Fibroblast of skin of right quadriceps (primary cell): ENCODE measurements at regions not wholly inside any gene's neighbourhood (a gene's known extent, or its start where the extent isn't known, plus 50 kb on each side); places are given as distances from the start of the nearest gene placed in this dataset.
"Not testable (repeated sequence)": the region's sequence is repeated elsewhere in the genome, so short reads cannot be mapped to it uniquely, and the experiment has no call there.

Source experiments
- DNase-seq: peaks from one replicate; pipeline ENCODE4 v3.0.0-alpha.2; 2013

DNA sequence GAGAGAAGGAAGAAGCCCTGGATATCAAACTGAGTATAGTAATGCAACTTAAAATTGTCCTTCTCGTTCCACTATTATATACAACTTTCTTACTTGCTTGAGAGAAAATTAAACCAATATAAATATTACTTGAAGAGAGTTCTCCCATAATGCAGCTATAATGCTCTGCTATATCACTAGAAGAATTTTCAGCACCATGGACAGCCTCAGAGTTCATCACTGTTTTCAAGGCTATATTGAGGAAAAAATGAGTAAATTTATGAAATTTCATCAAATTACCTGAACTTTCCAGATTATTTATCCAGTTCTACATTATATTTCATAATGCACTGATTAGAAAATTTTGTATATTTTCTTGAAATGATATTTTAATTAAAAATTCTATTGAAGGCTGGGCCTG lies 1053.5 kb upstream of the FAM98A start:
- no peak for DNase-seq

DNA sequence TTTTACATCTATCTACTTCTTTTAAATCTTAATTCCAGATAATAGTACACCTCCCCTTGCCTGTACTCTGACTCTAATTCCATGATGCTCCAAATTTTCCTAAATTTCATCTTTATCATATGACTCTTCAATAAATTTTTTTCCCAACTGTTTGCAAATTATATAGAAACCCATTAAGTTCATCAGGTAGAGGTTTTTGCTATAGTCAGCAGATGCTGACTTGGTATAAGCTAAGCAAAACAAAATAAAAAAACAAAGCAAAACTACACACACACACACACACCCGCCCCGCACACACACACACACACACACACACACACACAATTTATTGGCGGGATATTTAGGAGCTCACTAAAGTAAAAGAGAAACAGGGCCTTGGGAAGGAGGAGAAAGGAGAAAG lies 1047.8 kb upstream of the FAM98A start:
- DNase-seq, result no peak

DNA sequence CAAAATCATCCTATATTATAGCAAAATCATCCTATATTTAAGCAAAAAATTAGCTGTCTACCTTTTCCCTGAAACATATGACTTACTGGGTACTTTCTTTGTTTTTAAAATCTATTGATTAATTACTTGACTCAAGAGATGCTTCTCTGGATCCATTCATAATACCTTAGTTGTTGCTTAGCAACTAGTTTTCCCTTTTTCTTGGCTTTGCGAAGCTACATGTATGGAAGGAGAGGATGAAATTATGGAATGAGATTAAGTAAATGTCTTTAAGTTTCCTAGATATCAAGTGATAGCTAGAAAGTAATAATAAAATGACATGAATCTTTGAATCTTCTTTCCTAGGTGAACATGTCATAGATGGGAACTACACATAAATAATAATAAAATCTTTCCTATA lies 1033.2 kb upstream of the FAM98A start:
- DNase-seq, result no peak

- DNase-seq, result no peak
Measured at GRCh38 chr2:34627003-34627402, 1027.9 kb upstream of the FAM98A start.

- no peak for DNase-seq
Measured at GRCh38 chr2:34604164-34604563, 1005.1 kb upstream of the FAM98A start.

DNA sequence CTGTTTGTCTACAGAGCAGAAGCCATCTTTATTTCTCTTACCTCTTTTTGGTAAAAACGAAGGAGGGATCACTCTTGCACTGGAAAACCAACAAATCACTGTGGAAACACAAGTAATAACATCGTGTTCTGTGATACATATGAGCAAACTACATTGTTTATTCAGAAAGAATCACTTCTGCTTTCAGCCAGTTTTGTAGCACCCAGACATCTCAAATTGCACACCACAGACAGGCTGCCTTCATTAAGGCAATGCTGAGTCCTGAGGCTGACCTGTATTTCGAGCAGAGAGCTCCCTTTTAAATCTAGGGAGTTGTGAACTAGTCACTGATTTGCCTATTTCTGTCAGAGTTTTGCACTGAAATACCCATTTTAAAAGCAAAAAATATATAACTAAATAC lies 1003.2 kb upstream of the FAM98A start:
- DNase-seq, result no peak

DNA sequence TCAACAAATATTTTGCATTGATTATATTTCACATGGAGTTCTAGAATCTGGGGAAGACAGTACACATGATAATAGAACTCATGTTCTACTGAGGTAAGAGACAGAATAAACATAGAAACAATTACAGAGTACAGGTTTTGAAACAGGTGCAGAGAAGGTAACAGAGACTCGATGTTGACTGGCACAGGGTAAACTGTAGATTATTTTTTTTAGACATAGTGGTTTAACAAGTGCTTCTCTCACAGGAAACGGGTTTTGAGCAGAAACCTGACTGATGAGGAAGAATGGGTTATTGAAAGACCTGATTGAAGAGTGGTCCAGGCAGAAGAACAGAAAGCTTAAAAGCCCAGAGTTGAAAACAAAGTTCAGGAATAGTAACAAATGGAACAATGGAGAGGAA lies 1002.5 kb upstream of the FAM98A start:
- no peak for DNase-seq

- DNase-seq, result no peak
Measured at GRCh38 chr2:34578641-34579040, 979.5 kb upstream of the FAM98A start.

DNA sequence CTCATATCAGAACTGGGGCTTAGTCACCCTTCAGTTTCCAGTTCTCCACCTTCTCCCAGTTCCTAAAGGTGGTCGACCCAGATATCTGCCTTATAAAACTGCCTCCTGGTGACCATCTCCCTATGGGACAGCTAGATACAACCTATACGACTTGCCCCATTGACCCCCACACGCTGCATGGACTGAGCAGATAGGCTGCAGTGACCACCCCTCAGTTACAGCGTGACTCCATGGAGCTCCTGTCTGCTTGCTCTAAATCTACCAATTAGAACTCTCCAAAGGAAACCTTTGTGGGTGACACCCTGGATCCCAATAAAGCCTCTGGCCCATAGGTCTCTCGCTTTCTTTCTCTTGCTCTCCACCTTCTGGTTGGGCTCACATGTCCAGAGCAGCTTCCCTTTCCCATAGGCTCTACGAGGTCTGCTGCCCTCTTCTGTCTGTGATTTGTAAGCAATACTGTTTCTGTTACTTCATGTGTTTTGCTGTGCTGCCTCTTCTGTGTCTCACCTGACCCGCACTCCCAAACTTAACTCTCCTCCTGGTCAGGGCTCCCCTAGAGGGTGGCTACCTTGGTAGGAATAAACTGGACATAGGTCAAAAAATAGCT lies 971.3 kb upstream of the FAM98A start:
- no peak for DNase-seq

- no peak for DNase-seq
Measured at GRCh38 chr2:34567128-34567527, 968.0 kb upstream of the FAM98A start.

- no peak for DNase-seq
Measured at GRCh38 chr2:34552337-34552736, 953.2 kb upstream of the FAM98A start.

DNA sequence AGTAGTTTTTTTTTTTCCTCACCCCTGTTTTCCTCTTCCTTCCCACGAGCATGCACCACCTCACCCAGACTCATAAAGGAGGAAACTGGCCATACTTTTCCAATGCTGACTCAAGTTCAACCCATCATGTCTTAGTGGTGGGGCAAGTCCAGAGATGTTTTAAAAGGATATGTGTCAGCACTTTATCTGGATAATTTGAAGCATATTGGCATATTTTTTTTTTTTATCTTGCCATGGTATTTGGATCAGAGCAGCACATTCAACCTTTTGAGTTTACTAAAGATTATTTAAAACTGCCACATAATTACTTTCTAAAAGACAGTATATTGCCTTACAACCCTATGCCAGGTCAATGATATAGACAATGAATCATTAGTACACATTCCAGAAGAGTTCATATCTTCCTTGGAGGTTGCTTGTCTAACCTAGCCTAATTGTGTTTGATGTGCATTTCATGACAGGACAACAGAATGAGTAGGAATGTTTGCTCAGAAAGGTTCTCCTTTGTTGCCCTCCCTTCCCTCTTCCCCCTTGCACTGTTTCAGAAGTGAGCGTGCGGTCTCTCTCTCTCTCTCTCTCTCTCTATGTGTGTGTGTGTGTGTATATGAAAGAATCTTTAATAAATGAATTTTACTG lies 950.7 kb upstream of the FAM98A start:
- DNase-seq, result no peak

GRCh38 chr2:34547900-34548299 lies 948.8 kb upstream of the FAM98A start:
- DNase-seq, result no peak

DNA sequence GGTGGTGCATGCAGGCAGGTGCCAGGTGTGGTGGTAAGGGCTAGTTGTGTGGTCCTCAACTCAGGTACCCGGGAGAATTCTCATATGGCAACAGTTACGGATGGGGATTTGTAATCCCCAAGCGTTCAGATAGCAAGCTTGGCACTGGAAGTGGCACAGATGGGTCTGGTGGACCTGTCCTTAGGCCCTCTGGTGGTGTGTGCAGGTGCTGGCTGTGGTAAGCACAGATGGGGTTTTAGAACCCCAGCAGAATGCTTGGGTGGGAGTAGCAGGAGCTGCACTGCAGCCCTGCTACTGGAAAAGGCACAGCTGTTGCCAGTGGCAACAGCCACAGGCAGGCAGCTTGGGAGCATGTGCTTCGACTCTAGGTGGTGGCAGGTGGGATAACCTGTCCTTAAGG lies 948.2 kb upstream of the FAM98A start:
- DNase-seq, result no peak

DNA sequence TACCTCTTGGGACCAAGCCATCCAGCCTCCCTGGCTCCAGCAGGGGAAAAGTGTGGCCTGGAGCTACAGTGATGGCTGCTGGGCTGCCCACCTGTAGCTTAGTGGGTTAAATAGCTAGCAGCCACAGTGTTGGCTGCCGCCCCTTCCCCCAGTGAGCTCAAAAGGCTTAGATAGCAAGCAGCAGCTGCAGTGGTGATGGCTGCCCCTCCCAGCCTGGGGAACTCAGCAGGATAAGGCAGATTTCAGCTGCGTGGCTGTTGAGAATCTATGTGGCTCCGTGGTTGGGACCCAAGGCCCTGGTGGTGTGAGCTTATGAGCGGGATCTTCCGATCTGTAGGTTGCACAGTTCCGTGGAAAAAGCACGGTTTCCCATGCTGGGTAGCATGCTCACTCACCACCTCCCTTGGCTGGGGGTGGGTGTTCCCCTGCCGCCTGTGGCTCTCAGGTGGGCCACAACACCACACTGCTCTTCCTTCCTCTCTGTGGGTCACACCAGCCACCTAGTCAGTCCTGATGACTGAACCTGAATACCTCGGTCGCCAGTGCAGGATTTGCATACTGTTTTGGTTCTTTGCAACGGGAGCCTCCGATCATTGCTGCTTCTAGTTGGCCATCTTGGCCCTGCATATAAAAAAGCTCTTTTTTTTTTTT lies 946.5 kb upstream of the FAM98A start:
- no peak for DNase-seq

DNA sequence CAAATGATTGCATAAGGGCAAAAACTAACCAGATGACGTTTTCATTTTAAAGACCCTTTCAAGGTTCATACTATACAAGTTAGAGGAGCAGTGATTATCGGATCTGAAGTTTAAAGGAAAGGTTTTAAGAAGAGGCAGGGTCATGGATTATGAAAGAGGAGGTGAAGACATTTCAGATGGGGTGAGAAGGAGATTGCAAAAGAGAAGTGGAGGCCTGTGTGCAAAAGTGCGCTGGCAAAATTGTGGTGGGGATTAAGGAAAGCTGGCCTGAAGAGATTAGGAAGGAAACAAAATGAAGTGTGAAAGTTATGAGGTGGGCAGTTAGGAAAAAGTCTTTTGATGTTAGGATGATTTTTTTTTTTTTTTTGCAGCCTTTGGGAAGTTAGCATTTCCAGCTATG lies 935.7 kb upstream of the FAM98A start:
- DNase-seq, result no peak

DNA sequence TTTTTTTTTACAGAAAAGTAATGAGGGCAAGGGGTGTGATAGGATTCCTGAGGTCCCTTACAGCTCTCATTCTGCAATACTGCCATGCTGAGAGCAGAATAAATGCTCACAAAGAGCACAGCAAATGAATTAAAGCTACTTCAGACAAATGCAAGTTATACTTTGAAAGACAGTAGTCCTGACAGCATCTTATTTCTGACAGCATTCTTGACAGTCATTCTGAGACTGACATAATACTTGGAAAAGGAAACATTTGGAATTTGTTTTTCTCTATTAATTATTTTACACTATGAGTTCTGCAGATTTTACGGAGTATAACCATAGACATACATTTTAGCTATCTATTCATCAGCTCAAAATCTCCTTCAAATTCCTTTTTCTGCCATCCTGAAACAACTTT lies 935.2 kb upstream of the FAM98A start:
- DNase-seq, result no peak

- DNase-seq, result no peak
Measured at GRCh38 chr2:34533585-34534183, 934.6 kb upstream of the FAM98A start.

DNA sequence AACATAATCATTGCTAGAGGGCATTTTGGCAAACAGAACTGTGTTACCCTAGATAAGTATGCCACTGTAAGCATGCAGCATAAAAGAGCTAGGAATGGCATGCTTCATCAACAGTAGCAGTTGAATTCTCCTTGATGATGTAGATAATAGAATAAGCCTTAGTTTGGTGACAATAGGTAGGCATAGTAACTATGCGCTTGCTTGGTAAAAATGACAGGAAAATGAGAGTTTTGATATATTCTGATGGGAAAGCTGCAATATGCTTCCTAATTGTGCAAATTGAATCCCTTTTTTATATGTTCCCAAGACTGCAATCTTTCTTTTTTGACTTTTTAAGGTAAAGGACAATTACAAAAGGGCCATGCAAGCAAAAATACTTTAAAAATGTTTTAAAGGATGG lies 930.9 kb upstream of the FAM98A start:
- no peak for DNase-seq

DNA sequence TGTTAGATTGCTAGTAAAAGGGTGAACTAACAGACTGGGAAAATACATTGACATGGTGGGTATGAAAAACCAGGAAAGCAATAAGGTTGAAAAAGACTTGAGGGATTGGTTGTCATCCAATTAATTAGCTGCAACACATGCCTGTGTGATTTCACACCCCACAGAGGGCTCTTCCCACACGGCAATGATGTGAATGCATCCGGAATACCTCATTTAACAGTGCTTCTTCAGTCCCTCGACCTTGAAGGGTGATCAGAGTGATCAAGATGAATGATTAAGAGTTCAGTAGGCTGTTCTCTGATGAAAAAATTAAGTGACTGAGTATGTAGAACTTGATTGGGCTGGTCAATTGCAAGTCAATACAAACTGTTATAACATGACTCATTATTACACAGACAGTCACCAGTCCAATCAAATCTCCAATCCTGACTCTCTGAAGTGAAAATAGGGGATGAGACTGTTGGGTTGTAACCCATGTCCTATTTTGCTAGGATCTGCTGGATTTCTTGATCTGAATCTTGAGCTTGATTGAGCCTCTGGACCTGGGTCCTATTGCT lies 924.9 kb upstream of the FAM98A start:
- DNase-seq, result no peak

- no peak for DNase-seq
Measured at GRCh38 chr2:34519659-34520058, 920.6 kb upstream of the FAM98A start.

DNA sequence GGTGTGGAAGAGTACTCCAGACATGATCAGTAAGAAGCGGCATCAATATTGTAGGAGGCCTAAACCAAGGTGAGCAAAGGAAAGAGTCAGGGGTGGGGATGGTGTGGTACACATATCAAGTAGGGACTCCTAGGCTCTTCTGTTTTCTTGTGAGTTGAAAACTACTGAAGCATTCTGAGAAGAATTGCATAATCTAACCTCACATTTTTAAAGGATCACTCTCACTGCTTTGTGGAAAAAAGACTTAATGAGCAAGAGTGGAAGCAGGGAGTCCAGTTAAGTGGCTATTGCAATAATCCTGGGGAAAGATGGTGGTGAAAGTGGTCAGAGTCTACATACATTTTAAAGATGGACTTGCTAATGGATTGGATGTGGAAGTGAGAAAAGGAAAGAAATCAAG lies 899.5 kb upstream of the FAM98A start:
- no peak for DNase-seq

- not testable (repeated sequence) for DNase-seq
Measured at GRCh38 chr2:34494192-34494591, 895.1 kb upstream of the FAM98A start.
